DMS153 treated with DMSO at 0.1 percent for 48 hours (cell line): ENCODE measurements at regions not wholly inside any gene's neighbourhood (a gene's known extent, or its start where the extent isn't known, plus 50 kb on each side); places are given as distances from the start of the nearest gene placed in this dataset.
"Not testable (repeated sequence)": the region's sequence is repeated elsewhere in the genome, so short reads cannot be mapped to it uniquely, and the experiment has no call there.

Experiments
- DNase-seq: peaks from one replicate; lab custom pipeline; 2025; ENCODE audit not compliant: unreplicated experiment; lab: John Stamatoyannopoulos, UW

DNA sequence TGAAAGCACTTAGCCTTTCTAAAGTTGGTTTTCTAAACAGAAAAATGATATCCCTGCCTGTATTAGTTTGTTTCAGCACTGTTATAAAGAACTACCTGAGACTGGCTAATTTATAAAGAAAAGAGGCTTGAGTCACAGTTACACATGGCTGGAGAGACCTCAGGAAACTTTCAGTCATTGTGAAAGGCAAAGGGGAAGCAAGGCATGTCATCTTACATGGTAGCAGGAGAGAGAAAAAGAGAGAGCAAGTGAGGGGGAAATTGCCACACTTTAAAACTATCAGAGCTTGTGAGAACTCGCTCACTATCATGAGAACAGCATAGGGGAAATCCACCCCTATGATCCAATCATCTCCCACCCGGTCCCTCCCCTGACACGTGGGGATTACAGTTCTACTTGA lies 64.9 kb downstream of the FAM170A start:
- DNase-seq = no peak

DNA sequence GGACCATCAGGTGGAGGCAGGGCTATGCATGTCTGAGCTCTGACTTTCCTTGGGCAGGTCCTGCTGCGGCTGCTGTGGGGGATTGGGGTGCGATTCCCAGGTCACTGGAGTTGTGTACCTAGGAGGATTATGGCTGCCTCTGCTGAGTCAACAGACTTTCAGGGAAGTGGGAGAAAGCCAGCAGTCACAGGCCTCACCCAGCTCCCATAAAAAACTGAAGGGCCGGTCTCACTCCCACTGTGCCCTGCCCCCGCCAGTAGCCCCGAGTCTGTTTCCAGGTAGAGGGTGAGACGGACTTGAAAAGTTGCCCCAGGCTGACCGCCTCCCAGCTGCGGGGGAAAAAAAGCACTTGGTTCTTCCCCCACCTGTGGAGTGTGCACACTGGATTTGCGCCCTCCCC lies 76.7 kb downstream of the FAM170A start:
- no peak for DNase-seq

DNA sequence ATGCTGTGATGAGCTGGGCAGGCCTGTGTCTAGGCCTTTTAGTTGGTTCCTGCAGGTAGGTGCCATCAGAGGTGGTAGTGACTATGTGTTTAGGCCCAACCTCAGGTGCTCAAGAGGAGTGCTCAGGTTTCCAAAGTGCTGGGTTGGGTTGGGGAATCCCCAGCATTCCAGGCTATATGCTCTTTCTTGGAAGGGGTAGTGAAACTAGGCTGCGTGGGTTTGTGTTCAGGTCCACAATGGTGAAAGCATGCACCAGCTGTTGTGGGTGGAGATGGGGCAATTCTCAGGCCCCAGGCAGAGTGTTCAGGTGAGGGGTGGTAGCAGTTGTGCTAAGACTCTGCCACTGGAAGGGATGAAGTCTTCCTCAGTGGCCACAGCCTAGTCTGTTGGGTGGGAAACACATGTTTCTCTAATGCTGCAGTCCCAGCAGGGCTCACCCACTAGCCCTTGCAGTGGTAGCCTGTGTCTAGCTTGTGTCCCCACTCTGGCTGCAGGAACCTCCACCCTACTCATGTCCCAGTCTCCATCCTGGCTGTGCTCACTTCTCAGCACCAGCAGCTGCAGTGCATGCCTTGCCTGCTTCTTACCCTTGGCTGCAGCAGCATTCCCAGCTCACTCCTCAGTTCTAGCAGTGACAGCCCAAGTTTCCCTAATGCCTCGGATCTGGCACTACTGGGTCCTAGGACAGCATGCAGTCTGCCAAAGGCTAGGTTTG lies 78.9 kb downstream of the FAM170A start:
- DNase-seq = no peak

DNA sequence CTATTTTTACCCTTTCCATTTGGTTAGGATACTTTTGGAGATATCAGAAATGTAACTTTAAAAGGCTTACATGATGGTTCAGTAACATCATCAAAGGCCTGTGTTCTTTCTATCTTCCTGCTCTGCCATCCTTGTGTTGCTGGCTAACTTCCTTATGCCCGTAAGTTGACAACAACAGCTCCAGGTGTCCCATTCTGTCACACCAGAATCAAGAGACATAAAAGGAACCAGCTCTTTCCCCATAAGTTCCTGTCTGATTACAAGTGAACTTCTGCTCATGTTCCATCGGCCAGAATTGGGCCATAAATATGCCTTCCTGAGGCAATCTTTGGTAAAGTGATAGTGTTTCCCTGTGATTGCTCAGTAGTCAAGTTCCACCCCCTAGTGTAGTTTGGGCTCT lies 92.4 kb downstream of the FAM170A start:
- DNase-seq = no peak

DNA sequence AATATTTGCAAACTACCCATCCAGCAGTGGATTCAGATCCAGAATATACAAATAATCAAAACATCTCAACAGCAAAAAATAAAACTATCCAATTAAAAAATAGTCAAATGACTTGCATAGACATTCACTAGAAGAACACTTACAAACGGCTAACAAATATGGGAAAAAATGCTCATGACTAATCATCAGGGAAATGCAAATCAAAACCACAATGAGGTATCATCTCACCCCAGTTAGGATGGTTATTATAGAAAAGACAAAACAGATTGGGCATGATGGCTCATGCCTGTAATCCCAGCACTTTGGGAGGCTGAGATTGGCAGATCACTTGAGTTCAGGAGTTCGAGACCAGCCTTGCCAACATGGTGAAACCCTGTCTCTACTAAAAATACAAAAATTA lies 95.9 kb downstream of the FAM170A start:
- not testable (repeated sequence) for DNase-seq

DNA sequence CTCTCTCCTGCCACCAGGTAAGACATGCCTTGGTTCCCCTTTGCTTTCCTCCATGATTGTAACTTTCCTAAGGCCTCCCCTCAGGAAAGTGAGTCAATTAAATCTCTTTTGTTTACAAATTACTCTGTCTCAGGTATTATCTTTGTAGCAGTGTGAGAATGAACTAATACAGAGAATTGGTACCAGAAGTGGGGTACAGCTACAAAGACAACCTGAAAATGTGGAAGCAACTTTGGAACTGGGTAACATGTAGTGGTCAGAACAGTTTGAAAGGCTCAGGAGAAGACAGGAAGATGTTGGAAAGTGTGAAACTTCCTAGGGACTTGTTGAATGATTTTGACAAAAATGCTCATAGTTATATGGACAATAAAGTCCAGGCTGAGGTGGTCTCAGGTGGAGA lies 97.2 kb downstream of the FAM170A start:
- DNase-seq = no peak

DNA sequence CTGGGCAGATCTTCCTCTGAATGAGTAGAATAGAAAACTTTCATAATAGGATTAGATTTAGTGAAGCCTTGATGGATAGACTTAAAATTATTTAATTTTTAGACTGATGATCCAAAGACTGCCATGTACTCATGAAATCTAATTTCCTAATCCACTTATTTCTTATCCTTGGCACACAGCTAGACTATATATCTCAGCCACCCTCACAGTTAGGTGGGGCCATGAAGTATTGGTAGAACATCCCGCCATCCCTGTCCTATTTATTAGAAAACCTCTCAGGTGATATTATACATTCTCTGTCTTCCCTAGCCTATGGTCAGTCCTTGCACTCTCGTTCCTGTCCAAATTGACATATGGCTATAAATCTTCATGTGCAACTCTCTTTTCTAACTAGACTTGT lies 110.9 kb downstream of the FAM170A start:
- DNase-seq = no peak

DNA sequence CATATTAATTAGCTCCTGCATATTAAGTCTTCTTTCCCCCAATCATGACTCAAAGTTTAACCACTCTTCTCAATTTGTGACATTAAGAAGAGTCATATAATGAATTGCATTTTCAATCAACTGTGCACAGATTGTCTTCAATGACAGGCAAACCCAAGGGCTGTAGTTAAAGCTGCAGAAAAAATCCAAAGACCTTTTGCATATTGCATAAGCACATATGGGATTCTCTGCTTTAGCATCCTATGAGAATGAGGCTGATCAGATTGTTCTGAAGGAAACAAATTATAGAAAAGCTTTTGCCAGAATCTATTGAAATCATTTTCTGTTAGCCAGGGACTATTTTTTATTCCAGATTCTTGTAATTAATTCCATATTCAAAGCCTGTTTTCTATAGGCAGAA lies 112.3 kb downstream of the FAM170A start:
- no peak for DNase-seq

DNA sequence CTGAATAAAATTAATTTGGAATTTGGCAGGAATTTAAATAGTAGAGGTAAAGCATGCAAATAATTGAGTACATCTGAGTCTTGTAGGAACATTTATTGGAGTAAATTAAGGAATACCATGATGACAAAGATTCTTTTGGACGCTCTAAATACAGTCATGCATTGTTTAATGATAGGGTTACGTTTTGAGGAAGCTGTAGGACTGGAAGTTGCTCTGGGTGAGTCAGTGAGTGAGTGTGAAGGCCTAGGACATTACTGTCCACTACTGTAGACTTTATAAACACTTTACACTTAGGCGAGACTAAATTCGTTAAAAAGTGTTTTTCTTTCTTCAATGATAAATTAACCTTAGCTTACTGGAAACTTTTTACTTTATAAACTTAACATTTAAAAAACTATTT lies 113.0 kb downstream of the FAM170A start:
- DNase-seq = no peak

DNA sequence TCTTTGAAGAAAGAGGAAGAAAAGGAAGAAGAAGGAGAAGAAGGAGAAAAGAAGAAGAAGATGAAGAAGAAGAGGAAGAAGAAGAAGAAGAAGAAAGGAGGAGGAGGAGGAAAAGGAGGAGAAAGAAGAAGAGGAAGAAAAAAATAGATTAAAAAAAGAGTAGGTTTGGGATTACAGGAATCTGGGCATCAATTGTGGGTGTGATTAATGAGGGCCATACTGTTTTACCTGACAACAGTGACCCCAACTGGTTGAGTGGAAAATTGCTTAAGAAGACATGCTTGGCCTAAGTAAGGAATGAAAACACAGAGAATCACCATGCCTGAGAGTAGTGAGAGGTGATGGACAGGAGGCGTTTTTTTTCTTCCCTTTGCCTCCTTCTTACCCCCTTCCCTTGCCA lies 114.6 kb downstream of the FAM170A start:
- no peak for DNase-seq

DNA sequence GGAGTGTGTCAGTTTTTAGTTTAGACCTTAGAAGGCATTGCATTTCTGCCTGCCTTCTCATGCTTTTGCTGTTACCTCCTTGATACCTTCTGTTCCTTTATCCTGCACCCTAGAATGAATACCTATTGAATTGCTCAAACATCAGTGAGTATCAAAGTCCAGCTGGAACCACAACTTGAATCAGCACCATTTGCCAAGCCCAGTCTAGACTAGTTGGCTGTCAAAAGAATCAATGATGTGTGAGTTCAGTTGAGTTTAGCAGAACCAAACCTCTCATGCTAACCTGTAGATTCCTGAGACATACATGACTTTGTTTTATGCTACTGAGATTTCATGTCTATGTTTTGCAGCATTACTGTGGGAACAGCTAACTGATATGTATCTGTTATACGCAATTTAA lies 116.6 kb downstream of the FAM170A start:
- no peak for DNase-seq

DNA sequence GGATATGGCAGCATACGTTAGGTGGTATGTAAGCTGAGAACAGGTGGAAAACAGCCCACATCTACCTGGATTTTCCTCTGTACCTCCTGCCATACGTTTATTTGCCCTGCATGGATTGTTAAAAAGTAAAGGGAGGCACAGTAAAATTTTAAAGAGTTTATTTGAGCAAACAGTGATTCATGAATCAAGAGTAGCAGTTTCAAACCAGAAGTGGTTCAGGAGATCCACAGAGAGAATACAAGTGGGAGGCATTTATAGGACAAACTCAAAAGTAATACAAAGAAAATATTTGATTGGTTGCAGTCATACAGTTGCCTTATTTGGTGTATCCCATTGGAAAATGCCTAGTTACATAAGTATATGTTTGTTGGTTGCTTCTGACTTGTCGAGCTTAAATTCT lies 117.6 kb downstream of the FAM170A start:
- no peak for DNase-seq

DNA sequence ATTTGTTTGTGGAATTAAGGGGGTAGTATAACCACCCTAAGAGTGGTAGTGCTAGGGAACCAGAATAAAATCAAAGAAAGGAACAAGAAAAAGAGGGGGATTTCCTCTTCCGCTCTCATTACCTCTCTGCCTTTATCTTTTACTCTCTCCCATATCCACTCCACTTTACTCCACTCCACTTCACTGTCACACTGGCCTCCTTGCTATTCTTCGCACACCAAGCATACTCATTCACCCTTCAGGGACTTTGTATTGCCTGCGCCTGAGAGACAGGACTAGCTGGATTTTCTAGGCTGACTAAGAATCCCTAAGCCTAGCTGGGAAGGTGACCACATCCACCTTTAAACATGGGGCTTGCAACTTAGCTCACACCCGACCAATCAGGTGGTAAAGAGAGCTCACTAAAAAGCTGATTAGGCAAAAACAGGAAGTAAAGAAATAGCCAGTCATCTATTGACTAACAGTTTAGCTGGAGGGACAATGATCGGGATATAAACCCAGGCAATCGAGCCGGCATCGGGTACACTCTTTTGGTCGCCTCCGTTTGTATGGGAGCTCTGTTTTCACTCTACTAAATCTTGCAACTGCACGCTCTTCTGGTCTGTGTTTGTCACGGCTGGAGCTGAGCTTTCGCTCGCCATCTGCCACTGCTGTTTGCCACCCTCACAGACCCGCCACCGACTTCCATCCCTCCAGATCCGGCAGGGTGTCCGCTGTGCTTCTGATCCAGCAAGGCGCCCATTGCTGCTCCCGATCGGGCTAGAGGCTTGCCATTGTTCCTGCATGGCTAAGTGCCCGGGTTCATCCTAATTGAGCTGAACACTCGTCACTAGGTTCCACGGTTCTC lies 121.8 kb downstream of the FAM170A start:
- peak; percentile 2 for DNase-seq

DNA sequence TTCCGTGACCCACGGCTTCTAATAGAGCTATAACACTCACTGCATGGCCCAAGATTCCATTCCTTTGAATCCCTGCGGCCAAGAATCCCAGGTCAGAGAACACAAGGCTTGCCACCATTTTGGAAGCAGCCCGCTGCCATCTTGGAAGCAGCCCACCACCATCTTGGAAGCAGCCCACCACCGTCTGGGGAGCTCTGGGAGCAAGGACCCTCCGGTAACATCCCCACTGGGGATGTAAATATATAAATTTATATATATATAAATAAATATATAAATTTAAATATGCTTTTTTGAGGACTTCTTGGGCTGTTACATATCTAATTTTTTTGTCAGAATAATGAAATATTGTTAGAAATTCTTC lies 122.4 kb downstream of the FAM170A start:
- no peak for DNase-seq

DNA sequence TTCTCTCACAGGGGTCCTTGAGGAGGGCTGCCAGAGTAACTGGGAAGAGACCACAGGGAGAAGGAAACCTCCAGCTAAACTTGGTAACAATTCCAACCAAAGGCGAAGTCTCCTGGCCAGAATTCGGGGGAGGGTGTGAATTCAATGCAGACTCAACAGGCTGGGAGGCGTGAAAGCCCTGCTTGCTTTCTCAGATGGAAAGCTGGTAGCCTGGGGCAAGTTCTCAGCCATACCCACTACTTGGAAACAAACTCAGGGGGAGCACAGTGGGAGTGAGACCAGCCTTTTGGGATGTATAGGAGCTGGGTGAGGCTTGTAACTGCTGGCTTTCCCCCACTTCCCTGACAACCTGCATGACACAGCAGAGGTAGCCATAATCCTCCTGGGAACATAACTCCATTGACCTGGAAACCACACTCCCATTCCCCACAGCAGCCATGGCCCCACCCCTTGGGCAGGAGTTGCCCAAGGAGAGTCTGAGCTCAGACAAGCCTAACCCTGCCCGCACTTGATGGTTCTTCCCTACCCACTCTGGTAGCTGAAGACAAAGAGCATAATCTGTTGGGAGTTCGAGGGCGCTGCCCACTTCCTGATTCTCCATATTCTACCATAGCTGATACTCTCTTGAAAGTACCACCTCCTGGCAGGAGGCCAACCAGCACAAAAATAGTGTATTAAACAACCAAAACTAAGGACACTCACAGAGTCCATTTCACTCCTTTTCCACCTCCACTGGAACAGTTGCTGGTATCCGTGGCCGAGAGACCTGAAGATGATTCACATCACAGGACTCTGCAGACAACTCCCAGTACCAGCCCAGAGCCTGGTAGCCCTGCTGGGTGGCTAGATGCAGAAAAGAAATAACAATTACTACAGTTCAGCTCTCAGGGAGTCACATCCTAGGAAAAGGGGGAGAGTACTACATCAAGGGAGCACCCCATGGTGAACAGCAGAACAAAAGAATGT lies 123.8 kb downstream of the FAM170A start:
- no peak for DNase-seq

DNA sequence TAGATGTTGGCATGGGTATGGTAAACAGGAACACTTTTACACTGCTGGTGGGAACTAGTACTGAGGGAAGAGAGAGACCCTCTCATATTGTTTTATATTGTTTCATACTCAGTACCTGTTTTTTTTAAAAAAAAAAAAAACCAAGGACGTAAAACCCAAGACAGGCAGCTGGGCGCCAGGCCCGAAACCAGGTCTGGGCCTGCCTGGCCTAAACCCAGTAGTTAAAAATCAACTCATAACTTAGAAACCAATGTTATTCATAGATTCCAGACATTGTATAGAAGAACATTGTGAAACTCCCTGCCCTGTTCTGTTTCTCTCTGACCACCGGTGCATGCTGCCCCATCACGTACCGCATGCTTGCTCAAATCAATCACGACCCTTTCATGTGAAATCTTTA lies 125.5 kb downstream of the FAM170A start:
- not testable (repeated sequence) for DNase-seq

DNA sequence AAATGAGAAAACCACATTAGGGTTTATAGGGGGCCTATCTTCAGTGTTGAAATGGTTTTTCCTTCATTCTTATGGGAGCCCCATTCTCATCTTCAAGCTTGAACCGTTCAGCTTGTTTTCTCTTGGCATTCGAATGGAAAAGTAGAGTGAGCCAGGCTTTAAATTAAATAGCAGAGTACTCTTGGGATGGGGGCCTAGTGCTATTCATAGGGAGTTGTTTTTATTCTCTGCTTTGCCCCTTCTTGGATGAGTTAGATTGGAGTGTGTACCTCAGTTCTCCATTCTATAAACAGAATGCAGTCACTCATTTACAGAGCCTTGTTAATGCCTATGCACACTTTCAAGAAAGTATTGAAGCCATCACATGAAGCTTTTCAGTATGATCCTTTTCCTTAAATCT lies 127.9 kb downstream of the FAM170A start:
- DNase-seq = no peak

DNA sequence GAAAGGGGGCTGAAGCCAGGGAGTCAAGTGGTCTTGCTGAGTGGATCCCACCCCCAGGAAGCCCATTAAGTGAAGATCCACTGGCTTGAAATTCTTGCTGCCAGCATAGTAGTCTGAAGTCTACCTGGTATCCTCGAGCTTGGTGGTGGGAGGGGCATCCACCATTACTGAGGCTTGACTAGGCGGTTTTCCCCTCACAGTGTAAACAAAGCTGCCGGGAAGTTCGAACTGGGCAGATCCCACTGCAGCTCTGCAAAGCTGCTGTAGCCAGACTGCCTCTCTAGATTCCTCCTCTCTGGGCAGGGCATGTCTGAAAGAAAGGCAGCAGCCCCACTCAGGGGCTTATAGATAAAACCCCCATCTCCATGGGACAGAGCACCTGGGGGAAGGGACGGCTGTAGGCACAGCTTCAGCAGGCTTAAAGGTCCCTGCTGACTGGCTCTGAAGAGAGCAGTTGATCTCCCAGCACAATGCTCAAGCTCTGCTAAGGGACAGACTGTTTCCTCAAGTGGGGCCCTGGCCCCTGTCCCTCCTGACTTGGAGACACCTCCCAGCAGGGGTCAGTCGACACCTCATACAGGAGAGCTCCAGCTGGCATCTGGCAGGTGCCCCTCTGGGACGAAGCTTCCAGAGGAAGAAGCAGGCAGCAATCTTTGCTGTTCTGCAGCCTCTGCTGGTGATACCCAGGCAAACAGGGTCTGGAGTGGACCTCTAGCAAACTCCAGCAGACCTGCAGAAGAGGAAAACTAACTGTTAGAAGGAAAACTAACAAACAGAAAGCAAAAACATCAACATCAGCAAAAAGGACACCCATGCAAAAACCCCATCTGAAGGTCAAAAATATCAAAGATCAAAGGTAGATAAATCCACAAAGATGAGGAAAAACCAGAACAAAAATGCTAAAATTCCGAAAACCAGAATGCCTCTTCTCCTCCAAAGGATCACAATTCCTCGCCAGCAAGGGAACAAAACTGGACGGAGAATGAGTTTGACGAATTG lies 140.6 kb downstream of the FAM170A start:
- not testable (repeated sequence) for DNase-seq

DNA sequence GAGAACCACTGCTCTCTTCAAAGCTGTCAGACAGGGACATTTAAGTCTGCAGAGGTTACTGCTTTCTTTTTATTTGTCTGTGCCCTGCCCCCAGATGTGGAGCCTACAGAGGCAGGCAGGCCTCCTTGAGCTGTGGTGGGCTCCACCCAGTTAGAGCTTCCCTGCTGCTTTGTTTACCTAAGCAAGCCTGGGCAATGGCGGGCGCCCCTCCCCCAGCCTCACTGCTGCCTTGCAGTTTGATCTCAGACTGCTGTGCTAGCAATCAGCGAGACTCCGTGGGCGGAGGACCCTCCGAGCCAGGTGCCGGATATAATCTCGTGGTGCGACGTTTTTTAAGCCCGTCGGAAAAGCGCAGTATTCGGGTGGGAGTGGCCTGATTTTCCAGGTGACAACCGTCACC lies 150.8 kb downstream of the FAM170A start:
- not testable (repeated sequence) for DNase-seq

DNA sequence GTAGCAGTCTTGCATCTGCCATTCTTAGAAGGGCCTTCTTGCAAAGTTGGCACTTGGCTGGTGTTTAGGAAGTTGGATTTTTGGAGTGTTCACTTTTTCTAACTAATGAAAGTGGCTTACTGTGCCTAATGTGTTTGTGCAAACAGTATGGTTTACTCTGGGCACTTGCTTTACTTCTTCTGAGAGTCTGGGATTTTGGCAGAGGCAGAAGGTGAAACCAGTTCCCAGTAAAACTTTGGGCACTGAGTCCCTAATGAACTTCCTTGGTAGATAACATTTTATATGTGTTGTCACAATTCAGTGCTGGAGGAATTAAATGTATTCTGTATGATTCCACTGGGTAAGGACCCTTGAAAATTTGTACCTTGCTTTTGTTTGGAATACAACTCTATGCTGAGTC lies 155.7 kb downstream of the FAM170A start:
- DNase-seq = no peak
